Neural cell (in vitro differentiated cells): ENCODE measurements at regions not wholly inside any gene's neighbourhood (a gene's known extent, or its start where the extent isn't known, plus 50 kb on each side); places are given as distances from the start of the nearest gene placed in this dataset.

Experiments used
- H2AFZ ChIP-seq: fragments of 200-600, 300-800 bp; sonication (generic), shearing (Covaris generic); 2 replicates; pipeline ENCODE4 v1.6.0; 2014; ENCODE audit warnings: low read depth, mild to moderate bottlenecking, antibody characterized with exemption, low read length, moderate library complexity
- H3F3A ChIP-seq: fragments of 200-600 bp; shearing (Covaris generic); 2 replicates; pipeline ENCODE4 v1.6.1; 2016; ENCODE audit warnings: mild to moderate bottlenecking, moderate library complexity, mixed read lengths, antibody characterized with exemption, low read length; ENCODE audit not compliant: insufficient read depth, poor library complexity, severe bottlenecking
- H3K27ac ChIP-seq: fragments of 200-600, 300-800 bp; sonication (generic), shearing (Covaris generic); 2 replicates; pipeline ENCODE4 v1.5.1; 2014; ENCODE audit warnings: mild to moderate bottlenecking, low read length, moderate library complexity
- H3K27me3 ChIP-seq: fragments of 300-800, 200-600 bp; sonication (generic), shearing (Covaris generic); 2 replicates; pipeline ENCODE4 v1.6.0; 2014; ENCODE audit warnings: mild to moderate bottlenecking, low read depth, low read length, moderate library complexity; ENCODE audit not compliant: insufficient read depth
- H3K36me3 ChIP-seq: fragments of 300-800, 200-600 bp; sonication (generic), shearing (Covaris generic); 2 replicates; pipeline ENCODE4 v1.5.1; 2014; ENCODE audit warnings: mild to moderate bottlenecking, antibody characterized with exemption, low read length, moderate library complexity; ENCODE audit not compliant: insufficient read depth
- H3K4me2 ChIP-seq: fragments of 300-800, 200-600 bp; sonication (generic), shearing (Covaris generic); 2 replicates; pipeline ENCODE4 v1.6.0; 2014; ENCODE audit warnings: mild to moderate bottlenecking, low read length
- H3K4me3 ChIP-seq: fragments of 300-800, 200-600 bp; sonication (generic), shearing (Covaris generic); 2 replicates; pipeline ENCODE4 v1.5.1; 2014; ENCODE audit warnings: mild to moderate bottlenecking, low read length, moderate library complexity
- H3K79me2 ChIP-seq: fragments of 200-600 bp; shearing (Covaris generic); replicated peaks from 2 replicates; pipeline ENCODE4 v1.6.0; 2014; ENCODE audit warnings: mild to moderate bottlenecking, low read length, moderate library complexity; ENCODE audit not compliant: insufficient read depth
- H3K9ac ChIP-seq: fragments of 300-800, 200-600 bp; sonication (generic), shearing (Covaris generic); 2 replicates; pipeline ENCODE4 v1.6.1; 2016; ENCODE audit warnings: mild to moderate bottlenecking, low read length, mixed read lengths
- H3K9me2 ChIP-seq: fragments of 200-600 bp; shearing (Covaris generic); 2 replicates; pipeline ENCODE4 v1.6.1; 2016; ENCODE audit warnings: mild to moderate bottlenecking, low read length, mixed read lengths; ENCODE audit not compliant: insufficient read depth
- H3K9me3 ChIP-seq: fragments of 200-600, 300-800 bp; sonication (generic), shearing (Covaris generic); 2 replicates; pipeline ENCODE4 v1.6.1; 2016; ENCODE audit warnings: mild to moderate bottlenecking, mixed run types, low read length, moderate library complexity, mixed read lengths
- H4K20me1 ChIP-seq: fragments of 200-600 bp; shearing (Covaris generic); 2 replicates; pipeline ENCODE4 v1.6.1; 2016; ENCODE audit warnings: mild to moderate bottlenecking, mixed run types; ENCODE audit not compliant: insufficient read depth
- EP300 ChIP-seq: fragments of 450-650 bp; conservative IDR thresholded peaks from 2 replicates; pipeline ENCODE4 v1.6.1; 2014; ENCODE audit warnings: antibody characterized with exemption, mild to moderate bottlenecking, moderate library complexity; ENCODE audit not compliant: poor library complexity, severe bottlenecking
- EZH2 ChIP-seq: fragments of 200-600, 300-800 bp; shearing (Covaris generic), sonication (generic); IDR thresholded peaks from 2 replicates; pipeline ENCODE4 v1.6.1; 2014; ENCODE audit warnings: antibody characterized with exemption, low read length, borderline replicate concordance, mild to moderate bottlenecking; ENCODE audit not compliant: insufficient read depth, poor library complexity, severe bottlenecking
- MXI1 ChIP-seq: fragments of 450-650 bp; conservative IDR thresholded peaks from 2 replicates; pipeline ENCODE4 v1.6.1; 2014; ENCODE audit warnings: antibody characterized with exemption, mild to moderate bottlenecking; ENCODE audit not compliant: poor library complexity, severe bottlenecking
- POLR2AphosphoS5 ChIP-seq: IDR thresholded peaks from 2 replicates; pipeline ENCODE4 v1.6.1; 2012
- RAD21 ChIP-seq: fragments of 450-650 bp; conservative IDR thresholded peaks from 2 replicates; pipeline ENCODE4 v1.6.1; 2014; ENCODE audit warnings: antibody characterized with exemption, mild to moderate bottlenecking, moderate library complexity
- SMC3 ChIP-seq: fragments of 450-650 bp; conservative IDR thresholded peaks from 2 replicates; pipeline ENCODE4 v1.6.1; 2014; ENCODE audit warnings: antibody characterized with exemption, mild to moderate bottlenecking, moderate library complexity; ENCODE audit not compliant: poor library complexity
- TAF1 ChIP-seq: IDR thresholded peaks from 2 replicates; pipeline ENCODE4 v1.6.1; 2012; ENCODE audit warnings: low read depth
- TF ChIP-seq, protein P1 (sequence below): IDR thresholded peaks from 2 replicates; pipeline ENCODE4 v1.6.1; 2012; ENCODE audit warnings: borderline replicate concordance
- TF ChIP-seq, protein P2 (sequence below): fragments of 450-650 bp; IDR thresholded peaks from 2 replicates; pipeline ENCODE4 v1.5.1; 2014; ENCODE audit warnings: antibody characterized with exemption, mild to moderate bottlenecking, moderate library complexity; ENCODE audit not compliant: poor library complexity, severe bottlenecking

DNA sequence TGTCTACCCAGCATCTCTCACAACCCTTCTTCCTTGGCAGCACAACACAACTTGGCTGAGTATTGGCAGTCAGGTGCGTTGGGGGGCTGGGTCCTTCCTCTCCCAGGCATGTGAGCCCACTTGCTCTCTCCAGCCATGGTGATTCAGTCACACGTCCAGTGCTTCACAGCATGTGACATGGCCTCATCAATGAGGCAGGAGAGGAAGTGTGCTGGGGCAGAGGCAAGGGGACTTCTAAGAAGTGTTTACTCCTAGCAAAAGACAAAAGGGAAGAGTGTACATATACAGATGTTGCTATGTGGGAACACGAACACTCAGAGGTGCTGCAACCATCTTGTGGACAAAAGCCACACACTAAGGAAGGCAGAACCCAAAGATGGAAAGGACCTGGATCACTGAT is 380.8 kb downstream of the FBXW7 start:
- Histone ChIP-seq H3K4me2 (no peak overlapping the region), H3K4me3 (no peak overlapping the region), H3K27me3 (no peaks in the 10 kb centered on the region), H3K27ac (no peak overlapping the region), H2AFZ (no peak overlapping the region), H3K9me2 (no peaks in the 10 kb centered on the region), H3K79me2 (no peaks in the 10 kb centered on the region), H3K9ac (no peak overlapping the region), H3K9me3 (no peaks in the 10 kb centered on the region), H3K36me3 (no peaks in the 10 kb centered on the region), H3F3A (no peaks in the 10 kb centered on the region), H4K20me1 (no peaks in the 10 kb centered on the region)
- TF ChIP-seq, protein P1, sequence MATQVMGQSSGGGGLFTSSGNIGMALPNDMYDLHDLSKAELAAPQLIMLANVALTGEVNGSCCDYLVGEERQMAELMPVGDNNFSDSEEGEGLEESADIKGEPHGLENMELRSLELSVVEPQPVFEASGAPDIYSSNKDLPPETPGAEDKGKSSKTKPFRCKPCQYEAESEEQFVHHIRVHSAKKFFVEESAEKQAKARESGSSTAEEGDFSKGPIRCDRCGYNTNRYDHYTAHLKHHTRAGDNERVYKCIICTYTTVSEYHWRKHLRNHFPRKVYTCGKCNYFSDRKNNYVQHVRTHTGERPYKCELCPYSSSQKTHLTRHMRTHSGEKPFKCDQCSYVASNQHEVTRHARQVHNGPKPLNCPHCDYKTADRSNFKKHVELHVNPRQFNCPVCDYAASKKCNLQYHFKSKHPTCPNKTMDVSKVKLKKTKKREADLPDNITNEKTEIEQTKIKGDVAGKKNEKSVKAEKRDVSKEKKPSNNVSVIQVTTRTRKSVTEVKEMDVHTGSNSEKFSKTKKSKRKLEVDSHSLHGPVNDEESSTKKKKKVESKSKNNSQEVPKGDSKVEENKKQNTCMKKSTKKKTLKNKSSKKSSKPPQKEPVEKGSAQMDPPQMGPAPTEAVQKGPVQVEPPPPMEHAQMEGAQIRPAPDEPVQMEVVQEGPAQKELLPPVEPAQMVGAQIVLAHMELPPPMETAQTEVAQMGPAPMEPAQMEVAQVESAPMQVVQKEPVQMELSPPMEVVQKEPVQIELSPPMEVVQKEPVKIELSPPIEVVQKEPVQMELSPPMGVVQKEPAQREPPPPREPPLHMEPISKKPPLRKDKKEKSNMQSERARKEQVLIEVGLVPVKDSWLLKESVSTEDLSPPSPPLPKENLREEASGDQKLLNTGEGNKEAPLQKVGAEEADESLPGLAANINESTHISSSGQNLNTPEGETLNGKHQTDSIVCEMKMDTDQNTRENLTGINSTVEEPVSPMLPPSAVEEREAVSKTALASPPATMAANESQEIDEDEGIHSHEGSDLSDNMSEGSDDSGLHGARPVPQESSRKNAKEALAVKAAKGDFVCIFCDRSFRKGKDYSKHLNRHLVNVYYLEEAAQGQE: no peak
- TF ChIP-seq POLR2AphosphoS5: no peak
- no peak for TF ChIP-seq RAD21
- no peak for TF ChIP-seq TAF1
- TF ChIP-seq, protein P2, sequence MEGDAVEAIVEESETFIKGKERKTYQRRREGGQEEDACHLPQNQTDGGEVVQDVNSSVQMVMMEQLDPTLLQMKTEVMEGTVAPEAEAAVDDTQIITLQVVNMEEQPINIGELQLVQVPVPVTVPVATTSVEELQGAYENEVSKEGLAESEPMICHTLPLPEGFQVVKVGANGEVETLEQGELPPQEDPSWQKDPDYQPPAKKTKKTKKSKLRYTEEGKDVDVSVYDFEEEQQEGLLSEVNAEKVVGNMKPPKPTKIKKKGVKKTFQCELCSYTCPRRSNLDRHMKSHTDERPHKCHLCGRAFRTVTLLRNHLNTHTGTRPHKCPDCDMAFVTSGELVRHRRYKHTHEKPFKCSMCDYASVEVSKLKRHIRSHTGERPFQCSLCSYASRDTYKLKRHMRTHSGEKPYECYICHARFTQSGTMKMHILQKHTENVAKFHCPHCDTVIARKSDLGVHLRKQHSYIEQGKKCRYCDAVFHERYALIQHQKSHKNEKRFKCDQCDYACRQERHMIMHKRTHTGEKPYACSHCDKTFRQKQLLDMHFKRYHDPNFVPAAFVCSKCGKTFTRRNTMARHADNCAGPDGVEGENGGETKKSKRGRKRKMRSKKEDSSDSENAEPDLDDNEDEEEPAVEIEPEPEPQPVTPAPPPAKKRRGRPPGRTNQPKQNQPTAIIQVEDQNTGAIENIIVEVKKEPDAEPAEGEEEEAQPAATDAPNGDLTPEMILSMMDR: no peak
- no peak for TF ChIP-seq EP300
- no peak for TF ChIP-seq SMC3
- no peak for TF ChIP-seq EZH2
- no peak for TF ChIP-seq MXI1

DNA sequence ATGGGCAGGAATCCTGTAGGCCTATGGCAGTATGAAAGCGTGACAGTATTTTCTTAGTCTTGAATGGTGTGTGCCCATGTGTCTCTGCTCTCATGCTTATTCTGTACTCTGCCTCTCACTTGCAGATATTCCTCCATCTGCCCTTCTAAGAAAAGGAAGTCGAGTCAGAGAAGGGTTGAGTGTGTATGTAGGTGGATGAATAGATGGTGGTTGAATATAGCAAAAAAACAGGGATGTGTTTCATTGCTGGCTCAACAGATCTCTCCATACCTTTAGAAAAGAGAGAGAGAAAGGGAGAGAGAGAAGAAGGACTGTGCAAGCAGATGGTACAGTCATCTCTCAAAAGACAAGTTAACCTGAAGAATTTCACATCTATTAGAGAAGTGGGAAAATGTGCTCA is 381.5 kb downstream of the FBXW7 start:
- H3F3A ChIP-seq: no peaks in the 10 kb centered on the region
- TF ChIP-seq, protein P1: no peak
- TF ChIP-seq RAD21 (no peak), POLR2AphosphoS5 (no peak), EZH2 (no peak), MXI1 (no peak), EP300 (no peak)
- TF ChIP-seq, protein P2: no peak
- H3K36me3 ChIP-seq: no peaks in the 10 kb centered on the region
- no peaks in the 10 kb centered on the region for H3K27me3 ChIP-seq
- no peaks in the 10 kb centered on the region for H3K9me3 ChIP-seq
- no peaks in the 10 kb centered on the region for H4K20me1 ChIP-seq
- H2AFZ ChIP-seq: no peak overlapping the region
- no peak overlapping the region for H3K4me3 ChIP-seq
- no peak overlapping the region for H3K9ac ChIP-seq
- no peaks in the 10 kb centered on the region for H3K79me2 ChIP-seq
- H3K4me2 ChIP-seq: no peak overlapping the region
- no peak overlapping the region for H3K27ac ChIP-seq
- no peaks in the 10 kb centered on the region for H3K9me2 ChIP-seq
